ENCODE measurements at regions not wholly inside any gene's neighbourhood (a gene's known extent, or its start where the extent isn't known, plus 50 kb on each side); places are given as distances from the start of the nearest gene placed in this dataset.
"Not testable (repeated sequence)": the region's sequence is repeated elsewhere in the genome, so short reads cannot be mapped to it uniquely, and the experiment has no call there.

DNA sequence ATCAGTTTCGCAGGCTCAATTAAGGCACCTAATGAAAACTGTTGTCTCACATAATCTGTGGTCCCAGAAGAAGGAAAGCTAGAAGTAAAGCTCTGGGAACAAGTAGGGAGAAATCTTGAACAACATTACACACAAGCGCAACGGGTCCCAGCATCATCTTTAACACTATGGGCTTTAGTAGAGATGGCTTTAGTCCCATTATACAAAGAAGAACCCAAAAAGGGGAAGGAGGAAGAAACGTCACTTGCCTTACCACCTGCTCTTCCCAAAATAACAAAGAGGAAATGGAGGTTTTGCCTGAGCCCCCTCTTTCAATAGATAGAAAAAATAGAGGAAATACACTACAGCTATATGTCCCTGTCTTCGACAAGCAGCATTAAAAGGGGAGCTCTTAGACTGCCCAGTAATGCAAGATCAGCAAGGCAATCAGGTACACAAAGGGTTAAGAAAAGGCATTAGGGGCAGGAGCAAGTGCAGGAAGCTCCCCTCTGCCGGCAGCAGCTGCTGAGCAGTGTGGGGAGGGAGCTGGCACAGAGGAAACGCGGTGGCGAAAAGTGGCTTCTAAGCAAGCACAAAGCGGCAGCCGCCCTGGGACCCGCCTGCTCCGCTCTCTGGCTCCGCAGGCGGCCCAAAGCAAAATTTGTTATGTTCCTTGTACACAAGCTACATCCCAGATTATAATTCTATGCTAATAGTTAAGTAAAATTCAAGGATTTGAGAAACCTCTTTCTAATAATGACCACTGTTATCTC is 1218.8 kb downstream of the TMEM121 start:
- not testable (repeated sequence) for TF ChIP-seq CTCF, POLR2A (IDR thresholded peaks at IDR 0.05)

Data from testis (tissue), 2 donors.